Stimulated activated CD8-positive, alpha-beta memory T cell treated with anti-CD3 and anti-CD28 coated beads, Interleukin-4, amount 100 ng/mL, for 1 hour (primary cell): ENCODE measurements at regions not wholly inside any gene's neighbourhood (a gene's known extent, or its start where the extent isn't known, plus 50 kb on each side); places are given as distances from the start of the nearest gene placed in this dataset.
"Not testable (repeated sequence)": the region's sequence is repeated elsewhere in the genome, so short reads cannot be mapped to it uniquely, and the experiment has no call there.

Source experiments
- DNase-seq, 2 donors: peaks; one replicate each; pipeline ENCODE4 v3.0.0-alpha.2; 2020; ENCODE audit warnings: low read depth in 2 of 2, low spot score in 1 of 2

GRCh38 chr9:30015073-30015472, 2369.4 kb upstream of the ACO1 start:
- DNase-seq, result no peak

DNA sequence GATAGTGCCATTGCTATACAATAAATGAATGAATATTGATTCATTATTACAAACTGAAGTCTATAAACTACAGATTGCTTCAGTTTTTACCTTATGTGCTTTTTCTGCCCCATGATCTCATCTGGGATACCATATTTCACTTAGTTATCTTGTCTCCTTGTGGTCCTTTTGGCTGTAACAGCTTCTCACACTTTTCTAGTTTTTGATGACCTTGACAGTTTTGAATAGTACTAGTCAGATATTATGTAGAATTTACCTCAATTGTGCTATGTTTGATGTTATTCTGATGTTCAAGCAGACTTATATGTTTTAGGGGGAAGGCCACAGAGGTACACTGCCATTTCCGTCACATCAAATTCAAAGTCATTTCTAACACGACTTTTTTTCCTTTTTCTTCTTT, 2364.3 kb upstream of the ACO1 start:
- DNase-seq, result no peak

GRCh38 chr9:30035761-30036160, 2348.7 kb upstream of the ACO1 start:
- no peak for DNase-seq

- DNase-seq, result no peak
These were observed 2347.9 kb upstream of the ACO1 start for GRCh38 chr9:30036558-30036957.

DNA sequence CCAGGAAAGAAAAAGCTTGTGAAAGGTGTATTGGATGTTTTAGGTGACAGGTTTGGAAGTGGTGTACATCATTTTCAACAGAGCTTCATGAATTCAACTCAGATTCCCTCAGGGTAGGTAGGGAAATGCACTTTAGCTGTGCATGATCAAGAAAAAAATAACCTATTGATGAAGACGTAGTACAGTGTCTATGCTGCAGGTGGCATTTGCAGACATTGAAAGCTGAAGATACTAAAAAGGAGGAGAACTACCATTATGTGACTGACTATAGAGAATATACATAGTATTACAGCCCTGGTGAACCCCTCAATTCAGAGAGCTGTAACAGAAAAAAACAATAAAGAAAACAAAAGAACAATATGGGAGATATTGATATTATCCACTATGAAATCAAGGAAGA, 2344.7 kb upstream of the ACO1 start:
- no peak for DNase-seq

DNA sequence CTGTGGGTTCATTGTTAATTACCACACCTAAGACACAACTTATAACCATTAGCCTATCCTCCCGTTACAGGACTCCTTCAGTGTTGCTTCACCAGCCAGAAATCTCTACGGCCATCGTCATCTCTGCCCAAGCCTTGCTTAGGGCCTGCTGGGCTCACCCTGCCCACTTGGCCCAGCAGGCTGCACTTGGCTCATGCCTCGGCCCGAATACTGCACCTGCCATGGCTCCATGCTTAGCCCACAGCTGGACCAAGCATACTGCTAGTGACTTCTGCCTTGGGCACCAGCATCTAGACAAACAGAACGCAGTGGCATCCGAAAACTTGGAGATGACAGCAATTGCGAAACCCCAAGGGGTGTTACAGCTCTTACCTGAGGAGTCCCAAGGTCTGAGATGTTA, 2336.0 kb upstream of the ACO1 start:
- DNase-seq, result no peak

GRCh38 chr9:30058463-30058862, 2326.0 kb upstream of the ACO1 start:
- DNase-seq, result no peak

GRCh38 chr9:30060976-30061375, 2323.5 kb upstream of the ACO1 start:
- no peak for DNase-seq

GRCh38 chr9:30065888-30066287, 2318.6 kb upstream of the ACO1 start:
- DNase-seq, result no peak

GRCh38 chr9:30069236-30069635, 2315.2 kb upstream of the ACO1 start:
- not testable (repeated sequence) for DNase-seq

GRCh38 chr9:30075022-30075421, 2309.4 kb upstream of the ACO1 start:
- DNase-seq, result no peak

- DNase-seq, result no peak
These were observed 2308.8 kb upstream of the ACO1 start for GRCh38 chr9:30075451-30076199.

GRCh38 chr9:30078195-30078594, 2306.2 kb upstream of the ACO1 start:
- DNase-seq, result no peak

GRCh38 chr9:30089428-30089827, 2295.0 kb upstream of the ACO1 start:
- no peak for DNase-seq

GRCh38 chr9:30103647-30104394, 2280.6 kb upstream of the ACO1 start:
- no peak for DNase-seq

GRCh38 chr9:30107134-30107533, 2277.3 kb upstream of the ACO1 start:
- not testable (repeated sequence) for DNase-seq

DNA sequence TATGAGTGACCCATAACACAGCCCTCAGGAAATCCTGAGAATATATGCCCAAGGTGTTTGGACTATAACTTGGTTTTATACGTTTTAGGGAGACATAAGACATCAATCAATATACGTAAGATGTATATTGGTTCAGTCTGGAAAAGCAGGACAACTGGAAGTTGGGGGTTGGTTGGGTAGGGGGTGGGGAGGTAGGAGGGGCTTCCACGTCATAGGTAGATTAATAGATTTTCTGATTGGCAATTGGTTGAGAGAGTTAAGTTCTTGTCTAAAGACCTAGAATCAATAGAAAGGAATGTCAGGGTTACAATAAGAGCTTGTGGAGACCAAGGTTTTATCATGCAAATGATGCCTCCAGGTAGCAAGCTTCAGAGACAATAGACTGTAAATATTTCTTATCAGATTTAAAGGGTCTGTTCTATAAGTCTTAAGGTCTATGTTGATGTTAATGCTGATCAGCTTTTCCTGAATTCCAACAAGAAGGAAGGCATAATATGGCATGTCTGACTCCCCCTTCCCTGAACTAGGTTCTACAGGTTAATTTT, 2267.7 kb upstream of the ACO1 start:
- no peak for DNase-seq

- DNase-seq, result no peak
These were observed 2263.8 kb upstream of the ACO1 start for GRCh38 chr9:30120666-30121065.

DNA sequence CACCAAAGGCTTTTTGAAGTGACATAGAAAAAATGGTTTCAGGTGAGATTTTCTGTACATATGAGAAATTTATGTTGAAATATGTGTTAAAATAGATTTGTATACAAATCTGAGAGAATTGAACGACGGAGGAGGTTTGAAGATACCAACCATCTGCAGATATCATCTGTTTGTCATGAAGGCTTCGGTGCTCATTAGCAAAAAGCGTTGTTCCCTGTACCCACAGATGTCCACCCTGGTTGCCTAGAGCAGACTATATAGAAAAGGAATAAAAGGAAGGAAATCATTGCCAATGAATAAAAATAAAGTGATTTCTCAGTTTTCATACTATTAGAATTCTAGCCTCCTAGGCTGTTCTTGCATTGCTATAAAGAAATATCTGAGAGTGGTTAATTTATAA, 2262.8 kb upstream of the ACO1 start:
- DNase-seq, result no peak

- DNase-seq, result no peak
These were observed 2258.6 kb upstream of the ACO1 start for GRCh38 chr9:30125881-30126280.

DNA sequence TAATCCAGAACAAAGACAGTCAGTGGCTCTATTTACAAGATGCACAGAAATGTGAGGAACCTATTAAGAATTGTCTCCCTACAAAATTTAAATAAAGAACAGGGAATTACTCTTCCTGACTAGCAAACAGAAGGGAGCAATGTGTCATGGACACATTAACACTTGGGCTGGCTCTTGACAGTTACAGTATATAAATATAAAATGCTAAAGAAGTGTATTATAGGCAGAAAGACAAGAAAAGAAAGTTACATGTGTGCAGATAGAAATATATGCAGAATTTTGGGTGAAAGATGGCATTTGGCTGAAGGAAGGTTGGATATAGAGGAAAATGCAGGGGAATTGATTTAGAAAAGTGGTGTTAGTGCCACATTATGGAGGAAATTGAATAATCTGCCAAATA, 2257.1 kb upstream of the ACO1 start:
- no peak for DNase-seq

- no peak for DNase-seq
These were observed 2244.0 kb upstream of the ACO1 start for GRCh38 chr9:30140407-30140806.
